T-cell (primary cell): ENCODE measurements at regions not wholly inside any gene's neighbourhood (a gene's known extent, or its start where the extent isn't known, plus 50 kb on each side); places are given as distances from the start of the nearest gene placed in this dataset.

ENCODE experiments used
- ATAC-seq, 4 experiments: fragments of 200-7000 bp in 3 of 4; fragments of 150-1000 bp in 1 of 4; cut with Tn5 transposase; replicated peaks in 1 of 4; 1 replicate in 3 of 4; 2 replicates in 1 of 4; pipeline ENCODE4 v1.10.0; 2021; ENCODE audit warnings: moderate library complexity in 3 of 4, mild to moderate bottlenecking in 2 of 4, moderate number of reproducible peaks in 1 of 4
- CTCF ChIA-PET, 2 donors: fragments of 300-600 bp; sonication (Branson Sonifier 250); formaldehyde crosslinking; loops; one replicate each; lab custom pipeline; 2022; ENCODE audit warnings: antibody characterized with exemption in 2 of 2; lab: Charles Lee
- POLR2A ChIA-PET, 2 donors: fragments of 300-600 bp; sonication (Branson Sonifier 250); formaldehyde crosslinking; loops; one replicate each; lab custom pipeline; 2022; ENCODE audit warnings: antibody characterized with exemption in 2 of 2; lab: Charles Lee
- DNase-seq, 35 experiments: peaks; one replicate each; pipeline versions ENCODE4 v3.0.0 to v3.0.0-alpha.2; 2013 to 2023
- H3K27ac ChIP-seq: one replicate; pipeline ENCODE4 v1.5.1; 2013; ENCODE audit warnings: low read length
- H3K27me3 ChIP-seq, 2 experiments: replicated peaks in 1 of 2; 1 replicate in 1 of 2; 2 replicates in 1 of 2; pipeline versions ENCODE4 v1.6.1 to v1.7.0; 2013; ENCODE audit warnings: low read length in 1 of 2, mixed read lengths in 1 of 2; ENCODE audit not compliant: control insufficient read depth in 2 of 2, insufficient read depth in 2 of 2; ENCODE audit errors: extremely low read depth in 1 of 2
- H3K36me3 ChIP-seq, 2 donors: 1 replicate in 1 of 2; 2 replicates in 1 of 2; pipeline versions ENCODE4 v1.6.1 to v1.7.0; 2013; ENCODE audit warnings: low read length in 1 of 2; ENCODE audit not compliant: control insufficient read depth in 2 of 2, insufficient read depth in 1 of 2; ENCODE audit errors: extremely low read depth in 1 of 2
- H3K4me1 ChIP-seq, 2 experiments: 1 replicate in 1 of 2; 2 replicates in 1 of 2; pipeline versions ENCODE4 v1.6.1 to v1.7.0; 2013; ENCODE audit warnings: low read length in 2 of 2, mixed read lengths in 1 of 2; ENCODE audit not compliant: insufficient read depth in 2 of 2, control insufficient read depth in 1 of 2; ENCODE audit errors: extremely low read depth in 1 of 2
- H3K4me3 ChIP-seq, 2 donors: 1 replicate in 1 of 2; 2 replicates in 1 of 2; pipeline versions ENCODE4 v1.5.1 to v1.7.0; 2013; ENCODE audit warnings: mild to moderate bottlenecking in 2 of 2, low read length in 1 of 2, moderate library complexity in 1 of 2; ENCODE audit not compliant: control insufficient read depth in 1 of 2; ENCODE audit errors: extremely low read depth in 1 of 2
- H3K9me3 ChIP-seq: 2 replicates; pipeline ENCODE4 v1.7.0; 2013
- H3K27ac Mint-ChIP-seq, 2 donors: one replicate each; pipeline ENCODE4 v1.8.0; 2020 to 2021; ENCODE audit warnings: mild to moderate bottlenecking in 2 of 2, mixed read lengths in 2 of 2
- H3K27me3 Mint-ChIP-seq, 2 donors: one replicate each; pipeline ENCODE4 v1.8.0; 2021 to 2022; ENCODE audit warnings: mixed read lengths in 2 of 2
- H3K36me3 Mint-ChIP-seq: one replicate; pipeline ENCODE4 v1.8.0; 2021; ENCODE audit warnings: mixed read lengths
- H3K4me1 Mint-ChIP-seq, 3 donors: one replicate each; pipeline ENCODE4 v1.8.0; 2020 to 2022; ENCODE audit warnings: mixed read lengths in 3 of 3, mild to moderate bottlenecking in 1 of 3
- H3K4me3 Mint-ChIP-seq, 3 donors: one replicate each; pipeline ENCODE4 v1.8.0; 2020 to 2022; ENCODE audit warnings: mild to moderate bottlenecking in 3 of 3, mixed read lengths in 3 of 3, moderate library complexity in 3 of 3
- H3K9me3 Mint-ChIP-seq, 3 donors: one replicate each; pipeline ENCODE4 v1.8.0; 2020 to 2022; ENCODE audit warnings: mixed read lengths in 3 of 3
- WGBS: methylation state at CpG from one replicate; pipeline ENCODE4 v1.1.5; 2013; ENCODE audit warnings: missing lambda C conversion rate; ENCODE audit not compliant: insufficient coverage; 5-methylcytosine and 5-hydroxymethylcytosine counted together

- no peaks in the 10 kb centered on the region for H3K4me1 Mint-ChIP-seq
- no peaks in the 10 kb centered on the region for H3K27me3 ChIP-seq
- no peaks in the 10 kb centered on the region for H3K27me3 Mint-ChIP-seq
- H3K4me3 Mint-ChIP-seq: no peak overlapping the region
- no peak overlapping the region for H3K27ac Mint-ChIP-seq
- no peaks in the 10 kb centered on the region for H3K36me3 Mint-ChIP-seq
- ChIA-PET POLR2A (no interaction called here), CTCF (no interaction called here)
- no peaks in the 10 kb centered on the region for H3K4me1 ChIP-seq
- H3K9me3 ChIP-seq: no peaks in the 10 kb centered on the region
- H3K27ac ChIP-seq: no peak overlapping the region
- H3K9me3 Mint-ChIP-seq: no peaks in the 10 kb centered on the region
- no peaks in the 10 kb centered on the region for H3K36me3 ChIP-seq
- H3K4me3 ChIP-seq: no peak overlapping the region
- ATAC-seq: no peak
- no peak for DNase-seq
These were observed 353.2 kb downstream of the ZEB2 start for GRCh38 chr2:144166743-144167142.

GRCh38 chr2:144165599-144166250, 354.2 kb downstream of the ZEB2 start:
- Mint-ChIP-seq H3K27me3 (no peaks in the 10 kb centered on the region), H3K4me3 (no peak overlapping the region), H3K9me3 (no peaks in the 10 kb centered on the region), H3K36me3 (no peaks in the 10 kb centered on the region), H3K27ac (no peak overlapping the region), H3K4me1 (no peaks in the 10 kb centered on the region)
- no peak for DNase-seq
- H3K27me3 ChIP-seq: no peaks in the 10 kb centered on the region
- CTCF ChIA-PET: no interaction called here
- POLR2A ChIA-PET: interaction anchor here in 1 of 2 donors (0.5 kb wide), 1 partner anchor 129 kb away, joined by 3 read pairs; no protein-coding TSS in a partner anchor
- no peaks in the 10 kb centered on the region for H3K36me3 ChIP-seq
- no peaks in the 10 kb centered on the region for H3K4me1 ChIP-seq
- no peak overlapping the region for H3K27ac ChIP-seq
- WGBS: 100% methylated on average over 1 of the region's 1 CpG
- ATAC-seq: no peak
- no peaks in the 10 kb centered on the region for H3K9me3 ChIP-seq
- H3K4me3 ChIP-seq: no peak overlapping the region

- Histone ChIP-seq H3K9me3 (no peaks in the 10 kb centered on the region), H3K4me1 (no peaks in the 10 kb centered on the region), H3K27me3 (no peaks in the 10 kb centered on the region), H3K4me3 (no peak overlapping the region), H3K36me3 (no peaks in the 10 kb centered on the region), H3K27ac (no peak overlapping the region)
- Mint-ChIP-seq H3K27me3 (no peaks in the 10 kb centered on the region), H3K4me3 (no peak overlapping the region), H3K9me3 (no peaks in the 10 kb centered on the region), H3K27ac (no peak overlapping the region), H3K4me1 (no peaks in the 10 kb centered on the region), H3K36me3 (no peaks in the 10 kb centered on the region)
- CTCF ChIA-PET: no interaction called here
- POLR2A ChIA-PET: no interaction called here
- DNase-seq (no peak), ATAC-seq (no peak)
- WGBS: 100% methylated on average over 1 of the region's 2 CpGs
These were observed 356.3 kb downstream of the ZEB2 start for GRCh38 chr2:144163592-144163991.

GRCh38 chr2:144162652-144163051, 357.3 kb downstream of the ZEB2 start:
- H3K27me3 Mint-ChIP-seq: no peaks in the 10 kb centered on the region
- DNase-seq (peak in 32 of 35 experiments; percentile 0 to 68 (median 26)), ATAC-seq (peak; percentile 43 to 61 (median 55))
- no peaks in the 10 kb centered on the region for H3K9me3 Mint-ChIP-seq
- Histone ChIP-seq H3K9me3 (no peaks in the 10 kb centered on the region), H3K4me1 (no peaks in the 10 kb centered on the region), H3K27me3 (no peaks in the 10 kb centered on the region), H3K36me3 (no peaks in the 10 kb centered on the region), H3K4me3 (no peak overlapping the region), H3K27ac (no peak overlapping the region)
- H3K36me3 Mint-ChIP-seq: no peaks in the 10 kb centered on the region
- no peak overlapping the region for H3K27ac Mint-ChIP-seq
- ChIA-PET POLR2A (no interaction called here), CTCF (no interaction called here)
- 100% methylated on average over 3 of the region's 5 CpGs for WGBS
- no peak overlapping the region for H3K4me3 Mint-ChIP-seq
- H3K4me1 Mint-ChIP-seq: no peaks in the 10 kb centered on the region

GRCh38 chr2:144161061-144161460, 358.9 kb downstream of the ZEB2 start:
- no peaks in the 10 kb centered on the region for H3K27me3 ChIP-seq
- Mint-ChIP-seq H3K27me3 (no peaks in the 10 kb centered on the region), H3K9me3 (no peaks in the 10 kb centered on the region), H3K4me3 (no peak overlapping the region), H3K4me1 (no peaks in the 10 kb centered on the region), H3K27ac (no peak overlapping the region), H3K36me3 (no peaks in the 10 kb centered on the region)
- ATAC-seq (no peak), DNase-seq (no peak)
- POLR2A ChIA-PET: no interaction called here
- CTCF ChIA-PET: interaction anchor here (0.9 to 1.4 kb wide), 2 partner anchors 12 to 309 kb away, joined by 3 to 4 read pairs; no protein-coding TSS in a partner anchor
- WGBS: no CpG with 5 or more reads among the region's 3 CpGs
- H3K9me3 ChIP-seq: no peaks in the 10 kb centered on the region
- H3K27ac ChIP-seq: no peak overlapping the region
- H3K36me3 ChIP-seq: no peaks in the 10 kb centered on the region
- no peaks in the 10 kb centered on the region for H3K4me1 ChIP-seq
- H3K4me3 ChIP-seq: no peak overlapping the region

GRCh38 chr2:144159240-144159639, 360.7 kb downstream of the ZEB2 start:
- ChIA-PET CTCF (no interaction called here), POLR2A (interaction anchor here in 1 of 2 donors (0.6 kb wide), 2 partner anchors 20 to 87 kb away, joined by 3 read pairs; no protein-coding TSS in a partner anchor)
- no peak overlapping the region for H3K27ac Mint-ChIP-seq
- H3K27me3 Mint-ChIP-seq: no peaks in the 10 kb centered on the region
- WGBS: no CpG with 5 or more reads among the region's 4 CpGs
- no peak overlapping the region for H3K4me3 Mint-ChIP-seq
- H3K4me1 Mint-ChIP-seq: no peaks in the 10 kb centered on the region
- H3K4me3 ChIP-seq: no peak overlapping the region
- no peaks in the 10 kb centered on the region for H3K27me3 ChIP-seq
- no peak for DNase-seq
- ATAC-seq: no peak
- no peaks in the 10 kb centered on the region for H3K9me3 Mint-ChIP-seq
- no peak overlapping the region for H3K27ac ChIP-seq
- no peaks in the 10 kb centered on the region for H3K9me3 ChIP-seq
- no peaks in the 10 kb centered on the region for H3K36me3 ChIP-seq
- H3K4me1 ChIP-seq: no peaks in the 10 kb centered on the region
- H3K36me3 Mint-ChIP-seq: no peaks in the 10 kb centered on the region

- no peaks in the 10 kb centered on the region for H3K36me3 Mint-ChIP-seq
- Histone ChIP-seq H3K4me1 (no peaks in the 10 kb centered on the region), H3K27ac (no peak overlapping the region), H3K4me3 (no peak overlapping the region), H3K27me3 (no peaks in the 10 kb centered on the region), H3K36me3 (no peaks in the 10 kb centered on the region), H3K9me3 (no peaks in the 10 kb centered on the region)
- POLR2A ChIA-PET: no interaction called here
- no peaks in the 10 kb centered on the region for H3K27me3 Mint-ChIP-seq
- DNase-seq: no peak
- H3K4me1 Mint-ChIP-seq: no peaks in the 10 kb centered on the region
- CTCF ChIA-PET: no interaction called here
- no peak overlapping the region for H3K27ac Mint-ChIP-seq
- H3K4me3 Mint-ChIP-seq: no peak overlapping the region
- no peaks in the 10 kb centered on the region for H3K9me3 Mint-ChIP-seq
- WGBS: 100% methylated on average over 1 of the region's 2 CpGs
- ATAC-seq: no peak
These were observed 361.8 kb downstream of the ZEB2 start for GRCh38 chr2:144158096-144158495.
